NT2/D1 (cell line): ENCODE measurements at regions not wholly inside any gene's neighbourhood (a gene's known extent, or its start where the extent isn't known, plus 50 kb on each side); places are given as distances from the start of the nearest gene placed in this dataset.

Experiments used
- DNase-seq: peaks from one replicate; pipeline ENCODE4 v3.0.0-alpha.2; 2011; ENCODE audit warnings: low read depth, low spot score
- H3K27me3 ChIP-seq: 2 replicates; pipeline ENCODE4 v1.6.0; 2011; ENCODE audit warnings: mild to moderate bottlenecking; ENCODE audit not compliant: insufficient read length, insufficient read depth
- H3K36me3 ChIP-seq: 2 replicates; pipeline ENCODE4 v1.6.1; 2011; ENCODE audit warnings: mild to moderate bottlenecking, low read length, mixed read lengths; ENCODE audit not compliant: insufficient read depth, insufficient read length
- H3K4me1 ChIP-seq: 2 replicates; pipeline ENCODE4 v1.5.1; 2011; ENCODE audit not compliant: insufficient read depth, insufficient read length
- H3K4me3 ChIP-seq: 2 replicates; pipeline ENCODE4 v1.5.1; 2011; ENCODE audit warnings: low read depth; ENCODE audit not compliant: insufficient read length
- H3K9ac ChIP-seq: 2 replicates; pipeline ENCODE4 v1.6.0; 2011; ENCODE audit warnings: low read depth; ENCODE audit not compliant: insufficient read length
- H3K9me3 ChIP-seq: 2 replicates; pipeline ENCODE4 v1.5.1; 2011; ENCODE audit warnings: mild to moderate bottlenecking, low read length; ENCODE audit not compliant: insufficient read depth
- SUZ12 ChIP-seq: IDR thresholded peaks from 2 replicates; pipeline ENCODE4 v1.6.1; 2011; ENCODE audit not compliant: insufficient read length, insufficient read depth; ENCODE audit errors: extremely low read depth
- YY1 ChIP-seq: IDR thresholded peaks from 2 replicates; pipeline ENCODE4 v1.6.1; 2011; ENCODE audit not compliant: insufficient read length, insufficient read depth
- ZNF274 ChIP-seq: IDR thresholded peaks from 2 replicates; pipeline ENCODE4 v1.6.1; 2011; ENCODE audit warnings: mild to moderate bottlenecking, low read depth, low read length

DNA sequence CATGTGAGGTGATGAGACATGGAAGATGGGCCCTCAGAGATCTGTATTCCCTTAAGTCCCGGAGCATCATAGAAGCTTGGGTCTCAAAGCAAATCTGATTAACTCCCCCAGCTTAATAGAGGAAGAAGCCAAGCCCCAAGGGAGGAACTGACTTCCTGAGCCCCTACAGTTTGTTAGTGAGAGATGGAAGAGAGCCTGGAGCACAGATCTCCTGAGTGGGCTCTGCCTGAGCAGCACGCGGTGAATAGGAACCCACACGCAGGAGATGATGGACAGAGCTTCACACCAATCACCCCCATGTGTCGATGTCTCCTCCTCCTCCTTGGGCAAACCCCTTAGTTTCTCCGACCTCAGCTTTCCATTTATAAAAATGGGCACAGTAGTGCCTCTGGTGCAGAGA is 50.1 kb upstream of the ATP12A start:
- Histone ChIP-seq H3K4me3 (no peak overlapping the region), H3K4me1 (peaks cover 2% of the 10 kb centered on the region), H3K9ac (no peak overlapping the region)

More for the DNA sequence above, 50.1 kb upstream of the ATP12A start:
- H3K27me3 ChIP-seq, result no peaks in the 10 kb centered on the region
- no peaks in the 10 kb centered on the region for H3K36me3 ChIP-seq
- no peak for TF ChIP-seq YY1
- TF ChIP-seq SUZ12, result no peak
- no peak for TF ChIP-seq ZNF274
- H3K9me3 ChIP-seq, result no peaks in the 10 kb centered on the region
- no peak for DNase-seq
